PFSK-1 (cell line): ENCODE measurements at regions not wholly inside any gene's neighbourhood (a gene's known extent, or its start where the extent isn't known, plus 50 kb on each side); places are given as distances from the start of the nearest gene placed in this dataset.

Source experiments
- POLR2AphosphoS5 ChIP-seq: IDR thresholded peaks from 2 replicates; pipeline ENCODE4 v1.6.1; 2012; ENCODE audit warnings: low read depth, mild to moderate bottlenecking, control low read depth, low read length, moderate library complexity
- TAF1 ChIP-seq: IDR thresholded peaks from 2 replicates; pipeline ENCODE4 v1.6.1; 2012; ENCODE audit warnings: low read length, control low read depth, borderline replicate concordance; ENCODE audit not compliant: insufficient read depth

GRCh38 chr11:29125606-29126005 is 891.2 kb downstream of the KCNA4 start:
- no peak for TF ChIP-seq TAF1
- TF ChIP-seq POLR2AphosphoS5: no peak
